Prostate gland (tissue), 2 donors: ENCODE measurements at regions not wholly inside any gene's neighbourhood (a gene's known extent, or its start where the extent isn't known, plus 50 kb on each side); places are given as distances from the start of the nearest gene placed in this dataset.
"Not testable (repeated sequence)": the region's sequence is repeated elsewhere in the genome, so short reads cannot be mapped to it uniquely, and the experiment has no call there.

Experiments
- DNase-seq: peaks from one replicate; pipeline ENCODE4 v3.0.0-alpha.2; 2019; ENCODE audit warnings: low spot score
- H3K27ac ChIP-seq, 2 donors: fragments of 200-600 bp; sonication (generic); 2 replicates each; pipeline ENCODE4 v1.5.1; 2017 to 2019
- H3K27me3 ChIP-seq: fragments of 200-600 bp; sonication (generic); replicated peaks from 2 replicates; pipeline ENCODE4 v1.5.1; 2019; ENCODE audit not compliant: insufficient read depth
- H3K36me3 ChIP-seq, 2 donors: fragments of 200-600 bp; sonication (generic); 1 replicate in 1 of 2; 2 replicates in 1 of 2; pipeline versions ENCODE4 v1.5.1 to v1.8.1; 2017 to 2019
- H3K4me1 ChIP-seq: fragments of 200-600 bp; sonication (generic); replicated peaks from 2 replicates; pipeline ENCODE4 v1.5.1; 2019
- H3K4me3 ChIP-seq, 2 donors: fragments of 200-600 bp; sonication (generic); 2 replicates each; pipeline ENCODE4 v1.5.1; 2017 to 2019
- H3K9me3 ChIP-seq: fragments of 200-600 bp; sonication (generic); 2 replicates; pipeline ENCODE4 v1.5.1; 2017
- CTCF ChIP-seq, 4 experiments: fragments of 200-600 bp in 2 of 4; fragments of 450-650 bp in 2 of 4; sonication (generic) in 2 of 4; IDR thresholded peaks; 1 replicate in 3 of 4; 2 replicates in 1 of 4; pipeline ENCODE4 v1.5.1; 2016 to 2019; ENCODE audit warnings: antibody characterized with exemption in 4 of 4, mild to moderate bottlenecking in 2 of 4, moderate library complexity in 2 of 4
- POLR2A ChIP-seq: fragments of 450-650 bp; IDR thresholded peaks from one replicate; pipeline ENCODE4 v1.6.1; 2016; ENCODE audit warnings: antibody characterized with exemption, mild to moderate bottlenecking
- POLR2AphosphoS5 ChIP-seq: sonication (generic); formaldehyde crosslinking; IDR thresholded peaks from one replicate; pipeline ENCODE4 v1.6.1; 2017; ENCODE audit warnings: antibody characterized with exemption
- WGBS: methylation state at CpG from one replicate; pipeline ENCODE4 v1.1.5; 2018; 5-methylcytosine and 5-hydroxymethylcytosine counted together
- intact Hi-C: fragments of 100-400 bp; cut with DNase I; formaldehyde crosslinking; loops from one replicate; pipeline ENCODE4 v1.14.2; 2022

GRCh38 chr1:169046671-169047070 lies 59.8 kb upstream of the ATP1B1 start:
- Histone ChIP-seq H3K36me3 (no peaks in the 10 kb centered on the region), H3K27me3 (no peaks in the 10 kb centered on the region), H3K9me3 (no peaks in the 10 kb centered on the region), H3K4me3 (no peak overlapping the region), H3K4me1 (no peaks in the 10 kb centered on the region), H3K27ac (no peak overlapping the region)
- 94% methylated on average over 3 of the region's 3 CpGs for WGBS
- TF ChIP-seq POLR2AphosphoS5 (no peak), POLR2A (no peak), CTCF (IDR thresholded peaks at IDR 0.05) (no peak)
- no peak for DNase-seq
- intact Hi-C loops, result no loop called here

DNA sequence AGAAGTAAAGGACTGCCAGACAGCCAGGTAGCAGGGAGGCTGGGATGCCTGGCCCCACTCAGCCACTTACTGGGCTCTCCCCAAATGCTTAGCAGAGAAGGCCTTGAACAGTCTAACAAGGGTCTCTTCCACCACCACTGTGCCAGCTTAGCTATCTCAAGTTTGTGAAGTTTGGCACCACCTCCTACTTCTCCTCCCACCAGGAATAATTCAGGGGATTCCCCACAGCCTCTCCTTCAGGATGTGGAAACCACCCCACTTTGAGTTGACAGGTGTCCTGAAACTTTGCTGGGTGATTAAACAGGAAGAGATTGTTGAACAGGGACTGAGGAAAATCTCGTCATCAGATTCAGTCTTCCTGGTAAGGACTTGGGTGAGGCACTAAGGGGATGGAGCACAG lies 59.4 kb upstream of the ATP1B1 start:
- 85% methylated on average over 1 of the region's 1 CpG for WGBS
- TF ChIP-seq POLR2AphosphoS5, result no peak
- no peak for TF ChIP-seq POLR2A
- no peak for TF ChIP-seq CTCF (IDR thresholded peaks at IDR 0.05)

GRCh38 chr1:169048043-169048442 lies 58.4 kb upstream of the ATP1B1 start:
- 83% methylated on average over 3 of the region's 3 CpGs for WGBS
- intact Hi-C loops, result no loop called here
- H3K4me3 ChIP-seq, result no peak overlapping the region

More for the DNA sequence above, 59.4 kb upstream of the ATP1B1 start:
- intact Hi-C loops, result no loop called here
- Histone ChIP-seq H3K9me3 (no peaks in the 10 kb centered on the region), H3K27ac (no peak overlapping the region), H3K4me1 (no peaks in the 10 kb centered on the region), H3K27me3 (no peaks in the 10 kb centered on the region), H3K4me3 (no peak overlapping the region), H3K36me3 (no peaks in the 10 kb centered on the region)
- DNase-seq, result no peak

GRCh38 chr1:169049258-169049938 lies 57.1 kb upstream of the ATP1B1 start:
- Histone ChIP-seq H3K4me1 (no peaks in the 10 kb centered on the region), H3K4me3 (no peak overlapping the region), H3K27ac (no peak overlapping the region), H3K27me3 (no peaks in the 10 kb centered on the region), H3K36me3 (no peaks in the 10 kb centered on the region), H3K9me3 (no peaks in the 10 kb centered on the region)
- TF ChIP-seq POLR2A (no peak), CTCF (IDR thresholded peaks at IDR 0.05) (no peak)
- 68% methylated on average over 5 of the region's 5 CpGs for WGBS
- intact Hi-C loops, result no loop called here
- DNase-seq, result no peak

More at GRCh38 chr1:169048043-169048442, 58.4 kb upstream of the ATP1B1 start:
- TF ChIP-seq POLR2A (no peak), POLR2AphosphoS5 (no peak), CTCF (IDR thresholded peaks at IDR 0.05) (no peak)
- Histone ChIP-seq H3K27ac (no peak overlapping the region), H3K4me1 (no peaks in the 10 kb centered on the region), H3K36me3 (no peaks in the 10 kb centered on the region), H3K9me3 (no peaks in the 10 kb centered on the region), H3K27me3 (no peaks in the 10 kb centered on the region)
- no peak for DNase-seq

DNA sequence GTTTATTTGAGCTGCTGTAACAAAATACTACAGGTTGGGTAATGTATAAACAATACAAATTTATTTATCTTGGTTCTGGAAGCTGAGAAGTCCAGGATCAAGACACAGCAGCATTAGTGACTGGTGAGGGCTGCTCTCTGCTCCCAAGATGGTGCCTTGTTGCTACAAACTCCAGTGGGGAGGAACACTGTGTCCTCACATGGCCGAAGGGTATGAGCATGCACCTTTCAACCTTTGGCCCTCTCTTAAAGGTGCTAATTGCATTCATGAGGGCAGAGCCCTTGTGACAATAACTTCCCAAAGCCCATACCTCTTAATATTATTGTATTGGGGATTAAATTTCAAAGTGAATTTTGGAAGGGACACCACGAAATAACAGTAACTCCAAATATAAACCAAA lies 55.3 kb upstream of the ATP1B1 start:
- Histone ChIP-seq H3K9me3 (no peaks in the 10 kb centered on the region), H3K27me3 (no peaks in the 10 kb centered on the region), H3K4me1 (no peaks in the 10 kb centered on the region), H3K4me3 (no peak overlapping the region), H3K27ac (no peak overlapping the region), H3K36me3 (no peaks in the 10 kb centered on the region)
- no peak for DNase-seq
- intact Hi-C loops, result no loop called here
- 79% methylated on average over 2 of the region's 2 CpGs for WGBS
- TF ChIP-seq POLR2A (no peak), POLR2AphosphoS5 (no peak), CTCF (IDR thresholded peaks at IDR 0.05) (no peak)

DNA sequence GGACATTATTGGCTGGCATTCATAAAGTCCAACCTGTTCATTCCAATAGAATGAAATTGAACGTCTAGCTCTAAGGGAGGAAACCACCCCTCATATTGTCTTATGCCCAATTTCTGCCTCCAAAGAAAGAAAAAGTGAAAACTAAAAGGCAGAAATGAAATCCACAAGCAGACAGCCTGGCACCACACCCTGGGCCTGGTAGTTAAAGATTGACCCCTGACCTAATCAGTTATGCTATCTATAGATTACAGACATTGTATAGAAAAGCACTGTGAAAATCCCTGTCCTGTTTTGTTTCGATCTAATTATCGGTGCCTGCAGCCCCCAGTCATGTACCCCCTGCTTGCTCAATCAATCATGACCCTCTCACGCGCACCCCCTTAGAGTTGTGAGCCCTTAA lies 54.3 kb upstream of the ATP1B1 start:
- intact Hi-C loops, H3K36me3 ChIP-seq, H3K27me3 ChIP-seq, H3K4me3 ChIP-seq, H3K27ac ChIP-seq, H3K9me3 ChIP-seq, H3K4me1 ChIP-seq, DNase-seq: not testable (repeated sequence)
- 92% methylated on average over 5 of the region's 5 CpGs for WGBS
